ENCODE measurements at regions not wholly inside any gene's neighbourhood (a gene's known extent, or its start where the extent isn't known, plus 50 kb on each side); places are given as distances from the start of the nearest gene placed in this dataset.

DNA sequence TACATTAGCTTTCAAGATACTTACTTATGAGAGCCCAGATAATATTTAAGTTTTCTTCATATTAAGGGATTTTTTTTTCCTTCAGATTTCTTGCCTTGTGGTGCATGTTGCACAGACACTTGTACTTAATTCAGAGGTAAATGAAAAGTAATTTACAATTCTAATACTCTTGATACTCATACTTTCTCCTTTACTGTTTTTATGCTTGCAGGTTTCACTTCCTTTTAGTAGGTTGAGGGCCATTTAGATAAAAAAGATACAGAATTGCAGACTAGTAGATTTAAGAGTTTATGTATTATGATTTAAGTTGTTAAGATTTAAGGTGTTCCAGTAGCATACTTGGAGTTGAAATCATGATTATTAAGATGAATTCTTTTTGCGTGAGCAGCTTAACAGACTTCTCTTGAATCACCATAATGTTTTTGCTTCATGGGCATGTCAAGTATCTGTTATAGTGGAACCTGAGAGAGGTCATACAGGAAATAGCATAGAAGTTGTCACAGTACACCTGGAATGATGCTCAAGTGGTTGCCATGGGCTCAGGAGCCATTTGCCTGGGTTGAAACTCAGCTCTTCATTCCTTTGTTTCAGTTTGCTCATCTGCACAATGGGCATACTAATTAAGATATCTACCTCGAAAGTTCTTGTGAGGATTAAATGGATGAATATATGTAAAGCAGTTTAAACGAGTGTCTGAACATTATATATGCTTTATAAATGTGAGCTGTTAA lies 174.8 kb upstream of the PRPS1L1 start:
- TF ChIP-seq, protein P1, sequence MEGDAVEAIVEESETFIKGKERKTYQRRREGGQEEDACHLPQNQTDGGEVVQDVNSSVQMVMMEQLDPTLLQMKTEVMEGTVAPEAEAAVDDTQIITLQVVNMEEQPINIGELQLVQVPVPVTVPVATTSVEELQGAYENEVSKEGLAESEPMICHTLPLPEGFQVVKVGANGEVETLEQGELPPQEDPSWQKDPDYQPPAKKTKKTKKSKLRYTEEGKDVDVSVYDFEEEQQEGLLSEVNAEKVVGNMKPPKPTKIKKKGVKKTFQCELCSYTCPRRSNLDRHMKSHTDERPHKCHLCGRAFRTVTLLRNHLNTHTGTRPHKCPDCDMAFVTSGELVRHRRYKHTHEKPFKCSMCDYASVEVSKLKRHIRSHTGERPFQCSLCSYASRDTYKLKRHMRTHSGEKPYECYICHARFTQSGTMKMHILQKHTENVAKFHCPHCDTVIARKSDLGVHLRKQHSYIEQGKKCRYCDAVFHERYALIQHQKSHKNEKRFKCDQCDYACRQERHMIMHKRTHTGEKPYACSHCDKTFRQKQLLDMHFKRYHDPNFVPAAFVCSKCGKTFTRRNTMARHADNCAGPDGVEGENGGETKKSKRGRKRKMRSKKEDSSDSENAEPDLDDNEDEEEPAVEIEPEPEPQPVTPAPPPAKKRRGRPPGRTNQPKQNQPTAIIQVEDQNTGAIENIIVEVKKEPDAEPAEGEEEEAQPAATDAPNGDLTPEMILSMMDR (IDR thresholded peaks at IDR 0.05 in 2 of 3, conservative IDR thresholded peaks at IDR 0.05 in 1 of 3; ENCODE audit: control insufficient read depth in 2 of 3, extremely low read depth in 1 of 3, insufficient read depth in 1 of 3, low read depth in 3 of 3, low read length in 3 of 3), result no peak
- no peak for TF ChIP-seq POLR2AphosphoS5 (IDR thresholded peaks at IDR 0.05; ENCODE audit: low read length)
- peak; percentile 72; the same call in 1 of the 2 replicates for TF ChIP-seq SPI1 (IDR thresholded peaks at IDR 0.05; ENCODE audit: borderline replicate concordance, insufficient read depth, low read depth, low read length)
